ENCODE measurements at regions not wholly inside any gene's neighbourhood (a gene's known extent, or its start where the extent isn't known, plus 50 kb on each side); places are given as distances from the start of the nearest gene placed in this dataset.

DNA sequence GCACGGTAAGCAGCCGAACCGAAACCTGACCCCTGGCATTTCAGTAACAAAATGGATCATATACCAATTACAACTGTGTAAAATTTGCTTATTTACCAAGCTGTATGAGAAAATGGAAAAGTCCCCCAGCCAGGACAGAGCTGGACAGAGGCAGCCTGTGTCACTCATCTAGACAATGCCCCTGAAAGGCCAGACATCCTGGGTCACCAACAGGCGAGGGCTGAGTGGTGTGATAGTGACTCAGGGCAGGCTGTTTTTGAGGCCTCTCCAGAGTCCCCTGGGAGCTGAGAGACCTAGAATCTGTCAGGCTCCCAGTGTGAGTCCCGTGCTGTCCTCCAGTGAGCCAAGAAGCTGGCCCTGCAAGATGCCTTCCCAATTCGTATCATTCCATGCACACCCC, 680.4 kb downstream of the TBC1D22A start:
- TF ChIP-seq, protein P1, sequence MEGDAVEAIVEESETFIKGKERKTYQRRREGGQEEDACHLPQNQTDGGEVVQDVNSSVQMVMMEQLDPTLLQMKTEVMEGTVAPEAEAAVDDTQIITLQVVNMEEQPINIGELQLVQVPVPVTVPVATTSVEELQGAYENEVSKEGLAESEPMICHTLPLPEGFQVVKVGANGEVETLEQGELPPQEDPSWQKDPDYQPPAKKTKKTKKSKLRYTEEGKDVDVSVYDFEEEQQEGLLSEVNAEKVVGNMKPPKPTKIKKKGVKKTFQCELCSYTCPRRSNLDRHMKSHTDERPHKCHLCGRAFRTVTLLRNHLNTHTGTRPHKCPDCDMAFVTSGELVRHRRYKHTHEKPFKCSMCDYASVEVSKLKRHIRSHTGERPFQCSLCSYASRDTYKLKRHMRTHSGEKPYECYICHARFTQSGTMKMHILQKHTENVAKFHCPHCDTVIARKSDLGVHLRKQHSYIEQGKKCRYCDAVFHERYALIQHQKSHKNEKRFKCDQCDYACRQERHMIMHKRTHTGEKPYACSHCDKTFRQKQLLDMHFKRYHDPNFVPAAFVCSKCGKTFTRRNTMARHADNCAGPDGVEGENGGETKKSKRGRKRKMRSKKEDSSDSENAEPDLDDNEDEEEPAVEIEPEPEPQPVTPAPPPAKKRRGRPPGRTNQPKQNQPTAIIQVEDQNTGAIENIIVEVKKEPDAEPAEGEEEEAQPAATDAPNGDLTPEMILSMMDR (conservative IDR thresholded peaks at IDR 0.05; ENCODE audit: low read depth, low read length), result no peak
- no peak for DNase-seq (ENCODE audit: low read depth)
- H3K4me3 ChIP-seq (ENCODE audit: low read depth, low read length), result no peak overlapping the region

DNA sequence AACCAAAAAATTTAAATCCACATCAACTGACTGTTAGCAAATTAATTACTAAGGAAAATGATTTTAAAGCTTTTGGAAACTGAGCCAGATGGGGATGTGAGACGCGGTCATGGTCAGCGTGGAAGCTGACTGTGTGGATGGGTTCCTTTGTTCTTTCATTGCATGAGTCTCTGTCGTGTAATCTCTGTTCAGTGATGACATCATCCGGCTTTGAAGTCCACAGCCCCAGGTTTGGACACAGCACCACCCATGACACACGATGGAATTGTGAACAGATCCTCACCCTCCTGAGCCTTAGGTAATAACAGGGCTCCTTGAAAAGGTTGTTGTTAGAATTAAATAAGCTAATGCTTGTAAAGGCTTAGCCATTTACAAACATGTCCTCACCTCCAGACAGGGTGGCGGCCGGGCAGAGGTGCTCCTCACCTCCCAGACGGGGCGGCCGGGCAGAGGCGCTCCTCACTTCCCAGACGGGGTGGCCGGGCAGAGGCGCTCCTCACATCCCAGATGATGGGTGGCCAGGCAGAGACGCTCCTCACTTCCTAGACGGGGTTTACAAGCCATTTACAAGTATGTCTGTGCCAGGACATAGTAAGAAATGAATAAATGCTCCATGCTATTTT, 677.3 kb downstream of the TBC1D22A start:
- TF ChIP-seq, protein P1 (conservative IDR thresholded peaks at IDR 0.05; ENCODE audit: low read depth, low read length), result no peak
- no peak for DNase-seq (ENCODE audit: low read depth)
- H3K4me3 ChIP-seq (ENCODE audit: low read depth, low read length), result no peak overlapping the region

DNA sequence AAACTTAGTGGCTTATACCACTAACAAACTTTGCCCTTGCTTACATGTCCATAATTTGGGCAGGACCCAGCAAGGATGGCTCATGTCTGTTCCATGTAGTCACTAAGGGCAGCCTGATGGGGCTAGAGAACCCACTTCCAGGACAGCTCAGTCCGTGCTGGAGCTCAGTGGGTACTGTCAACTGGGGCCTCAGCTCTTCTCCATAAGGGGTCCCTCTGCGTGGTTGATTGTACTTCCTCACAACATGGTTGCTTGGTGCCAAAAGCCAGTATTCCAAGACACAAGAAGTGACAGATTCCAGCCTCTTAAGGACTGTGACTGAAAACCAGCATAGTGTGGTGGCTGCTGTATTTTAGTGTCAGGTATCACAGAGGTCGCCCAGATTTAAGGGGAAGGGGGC, 675.2 kb downstream of the TBC1D22A start:
- TF ChIP-seq, protein P1 (conservative IDR thresholded peaks at IDR 0.05; ENCODE audit: low read depth, low read length), result no peak
- H3K4me3 ChIP-seq (ENCODE audit: low read depth, low read length), result no peak overlapping the region
- no peak for DNase-seq (ENCODE audit: low read depth)

DNA sequence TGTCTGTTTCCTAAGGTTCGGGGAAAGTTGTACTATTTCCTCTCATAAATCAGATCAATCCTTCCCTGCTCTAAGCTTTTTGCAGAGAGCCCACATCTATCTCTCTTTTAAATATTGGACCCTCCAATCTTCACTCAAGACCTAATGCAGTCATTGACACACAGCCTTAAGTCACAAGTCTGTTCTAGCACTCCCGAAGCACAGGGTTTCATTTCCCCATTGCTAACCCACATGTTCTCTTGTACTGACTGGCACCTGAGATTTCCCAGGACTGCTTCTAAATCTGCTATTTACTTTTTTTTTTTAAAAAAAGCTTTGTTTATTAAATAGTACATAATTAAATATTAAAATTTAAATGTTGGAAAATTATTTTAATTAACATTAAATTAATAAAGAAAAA, 674.7 kb downstream of the TBC1D22A start:
- no peak overlapping the region for H3K4me3 ChIP-seq (ENCODE audit: low read depth, low read length)
- TF ChIP-seq, protein P1 (conservative IDR thresholded peaks at IDR 0.05; ENCODE audit: low read depth, low read length), result no peak
- no peak for DNase-seq (ENCODE audit: low read depth)

DNA sequence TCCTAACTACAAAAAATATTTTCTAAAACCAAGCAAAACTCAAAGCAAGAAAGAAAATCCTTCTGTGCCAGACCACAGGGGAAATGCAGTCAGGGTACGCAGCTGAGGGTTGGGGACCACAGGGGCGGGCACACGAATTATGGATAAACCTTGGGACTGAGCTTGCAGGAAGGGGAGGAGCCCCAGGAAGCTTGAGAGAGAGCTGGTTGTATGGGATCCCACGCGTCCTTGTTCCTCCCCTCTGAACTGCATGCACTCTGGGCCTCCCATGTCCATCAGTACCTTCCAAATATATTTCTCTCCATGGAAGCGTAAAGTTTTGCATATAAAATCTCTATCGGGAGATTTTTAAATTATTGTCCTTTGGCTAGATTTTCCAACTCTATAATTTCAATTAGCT, 673.4 kb downstream of the TBC1D22A start:
- TF ChIP-seq, protein P1 (conservative IDR thresholded peaks at IDR 0.05; ENCODE audit: low read depth, low read length), result no peak
- no peak for DNase-seq (ENCODE audit: low read depth)

DNA sequence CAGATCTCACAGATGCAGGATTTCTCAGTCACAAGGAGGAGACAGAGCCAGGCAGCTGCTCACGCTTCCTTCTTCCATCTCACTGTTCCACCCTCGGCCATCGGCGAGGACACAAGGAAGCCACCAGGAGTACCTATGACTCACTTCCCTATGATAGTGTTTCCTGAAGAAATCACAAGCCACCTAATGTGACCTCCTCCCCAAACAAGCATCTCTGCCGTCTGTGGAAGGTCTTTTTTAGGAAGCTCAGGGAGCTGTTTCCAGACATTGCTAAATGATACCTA, 672.7 kb downstream of the TBC1D22A start:
- DNase-seq (ENCODE audit: low read depth), result no peak
- H3K4me3 ChIP-seq (ENCODE audit: low read depth, low read length), result no peak overlapping the region
- TF ChIP-seq, protein P1 (conservative IDR thresholded peaks at IDR 0.05; ENCODE audit: low read depth, low read length), result no peak

More for the DNA sequence above, 673.4 kb downstream of the TBC1D22A start:
- no peak overlapping the region for H3K4me3 ChIP-seq (ENCODE audit: low read depth, low read length)

DNA sequence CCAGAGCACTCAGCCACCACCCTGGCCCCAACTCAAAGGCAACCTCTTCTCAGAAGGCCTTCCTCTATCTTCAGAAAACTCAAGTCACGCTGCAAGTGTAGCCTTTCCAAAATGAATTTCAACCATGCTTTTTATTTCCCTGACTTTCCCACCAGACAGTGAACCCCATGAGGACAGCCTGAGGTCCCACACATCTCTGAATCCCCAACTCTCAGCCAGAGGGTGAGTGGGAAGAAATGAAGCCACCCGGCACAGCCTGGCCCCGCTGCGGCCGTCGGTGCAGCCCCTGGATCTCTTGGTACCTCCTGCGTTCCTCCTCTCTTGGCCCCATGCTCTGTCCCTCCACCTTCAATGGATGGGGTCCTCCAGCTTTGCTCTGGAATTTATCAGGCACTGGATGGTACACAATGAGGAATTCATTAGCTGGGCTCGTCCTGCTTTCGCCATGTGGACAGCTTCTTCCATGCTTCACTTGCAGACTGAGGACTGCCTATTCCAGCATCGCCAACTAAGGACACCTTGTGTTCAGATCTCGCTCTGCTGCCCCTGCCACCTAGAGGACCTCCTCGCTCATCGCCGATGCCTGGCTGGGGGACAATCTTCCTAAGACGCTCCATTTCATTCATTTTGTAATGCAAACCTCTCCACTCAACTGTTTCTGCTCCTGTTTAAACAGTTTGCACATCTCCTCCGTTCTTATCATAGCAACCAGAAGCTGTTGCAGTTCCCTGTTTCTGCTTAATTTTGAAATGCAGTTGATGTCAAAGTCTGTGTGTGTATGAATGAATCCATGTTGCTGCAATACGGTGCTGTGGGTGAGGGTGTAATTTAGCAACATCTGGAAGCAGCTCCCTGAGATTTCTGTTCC, 672.1 kb downstream of the TBC1D22A start:
- no peak for DNase-seq (ENCODE audit: low read depth)
- TF ChIP-seq, protein P1 (conservative IDR thresholded peaks at IDR 0.05; ENCODE audit: low read depth, low read length), result no peak
- H3K4me3 ChIP-seq (ENCODE audit: low read depth, low read length), result no peak overlapping the region
